GM21515 (cell line): ENCODE measurements at regions not wholly inside any gene's neighbourhood (a gene's known extent, or its start where the extent isn't known, plus 50 kb on each side); places are given as distances from the start of the nearest gene placed in this dataset.
A peak's percentile ranks its signal among the peaks of the same experiment; 100 is the strongest.

Experiments used
- ATAC-seq: cut with Tn5 transposase; IDR thresholded peaks from one replicate; pipeline ENCODE4 v1.9.1; 2021; ENCODE audit not compliant: unreplicated experiment

GRCh38 chr2:128797092-128797491, 478.4 kb upstream of the HS6ST1 start:
- ATAC-seq: no peak

GRCh38 chr2:128797533-128797932, 478.9 kb upstream of the HS6ST1 start:
- ATAC-seq: peak; percentile 37

GRCh38 chr2:128797937-128798336, 479.3 kb upstream of the HS6ST1 start:
- ATAC-seq: peak; percentile 79

GRCh38 chr2:128798502-128799283, 480.0 kb upstream of the HS6ST1 start:
- ATAC-seq: no peak

GRCh38 chr2:128799284-128799552, 480.6 kb upstream of the HS6ST1 start:
- no peak for ATAC-seq

- ATAC-seq: no peak
These were observed 481.1 kb upstream of the HS6ST1 start for GRCh38 chr2:128799730-128800129.

- no peak for ATAC-seq
These were observed 482.9 kb upstream of the HS6ST1 start for GRCh38 chr2:128801576-128801975.

- no peak for ATAC-seq
These were observed 484.6 kb upstream of the HS6ST1 start for GRCh38 chr2:128803222-128803621.

GRCh38 chr2:128805237-128805636, 486.6 kb upstream of the HS6ST1 start:
- no peak for ATAC-seq

- no peak for ATAC-seq
These were observed 487.2 kb upstream of the HS6ST1 start for GRCh38 chr2:128805918-128806317.

- ATAC-seq: no peak
These were observed 488.6 kb upstream of the HS6ST1 start for GRCh38 chr2:128807317-128807716.

GRCh38 chr2:128808462-128809258, 490.0 kb upstream of the HS6ST1 start:
- ATAC-seq: no peak

GRCh38 chr2:128809259-128809636, 490.6 kb upstream of the HS6ST1 start:
- no peak for ATAC-seq

GRCh38 chr2:128809880-128810279, 491.2 kb upstream of the HS6ST1 start:
- no peak for ATAC-seq

GRCh38 chr2:128812183-128812940, 493.7 kb upstream of the HS6ST1 start:
- no peak for ATAC-seq

- ATAC-seq: no peak
These were observed 494.8 kb upstream of the HS6ST1 start for GRCh38 chr2:128813352-128814034.

- ATAC-seq: no peak
These were observed 496.6 kb upstream of the HS6ST1 start for GRCh38 chr2:128815248-128815647.

- ATAC-seq: no peak
These were observed 498.5 kb upstream of the HS6ST1 start for GRCh38 chr2:128817171-128817570.

- no peak for ATAC-seq
These were observed 499.1 kb upstream of the HS6ST1 start for GRCh38 chr2:128817813-128818212.

GRCh38 chr2:128818248-128818647, 499.6 kb upstream of the HS6ST1 start:
- no peak for ATAC-seq
